GM23338 (cell line): ENCODE measurements at regions not wholly inside any gene's neighbourhood (a gene's known extent, or its start where the extent isn't known, plus 50 kb on each side); places are given as distances from the start of the nearest gene placed in this dataset.

Experiments
- ATAC-seq: fragments of 200-7000 bp; cut with Tn5 transposase; 3 replicates; pipeline ENCODE4 v1.9.1; 2020
- DNase-seq: peaks from one replicate; pipeline ENCODE4 v3.0.0-alpha.2; 2015; ENCODE audit warnings: low spot score
- H2AFZ ChIP-seq: fragments of 200-600 bp; sonication (generic); 2 replicates; pipeline ENCODE4 v1.8.0; 2016; ENCODE audit warnings: antibody characterized with exemption, mild to moderate bottlenecking, moderate library complexity
- H3F3A ChIP-seq: fragments of 200-600 bp; sonication (generic); replicated peaks from 2 replicates; pipeline ENCODE4 v1.8.0; 2017; ENCODE audit warnings: antibody characterized with exemption, mixed run types, low read depth
- H3K27ac ChIP-seq: fragments of 200-600 bp; sonication (generic); 2 replicates; pipeline ENCODE4 v1.6.1; 2016; ENCODE audit warnings: low read depth
- H3K27me3 ChIP-seq: fragments of 200-600 bp; sonication (generic); 2 replicates; pipeline ENCODE4 v1.8.0; 2016; ENCODE audit warnings: mild to moderate bottlenecking, mixed run types, moderate library complexity; ENCODE audit not compliant: insufficient read depth
- H3K36me3 ChIP-seq: fragments of 200-600 bp; sonication (generic); 2 replicates; pipeline ENCODE4 v1.8.0; 2016; ENCODE audit warnings: mild to moderate bottlenecking; ENCODE audit not compliant: insufficient read depth
- H3K4me1 ChIP-seq: fragments of 200-600 bp; sonication (generic); 2 replicates; pipeline ENCODE4 v1.8.0; 2016; ENCODE audit warnings: mild to moderate bottlenecking, moderate library complexity; ENCODE audit not compliant: insufficient read depth
- H3K4me2 ChIP-seq: fragments of 200-600 bp; sonication (generic); 2 replicates; pipeline ENCODE4 v1.7.1; 2017; ENCODE audit warnings: mixed run types
- H3K4me3 ChIP-seq: fragments of 200-600 bp; sonication (generic); 2 replicates; pipeline ENCODE4 v1.6.1; 2016; ENCODE audit warnings: mixed run types
- H3K79me2 ChIP-seq: fragments of 200-600 bp; sonication (generic); replicated peaks from 2 replicates; pipeline ENCODE4 v1.8.0; 2017; ENCODE audit warnings: mild to moderate bottlenecking; ENCODE audit not compliant: insufficient read depth
- H3K9me2 ChIP-seq: fragments of 200-600 bp; sonication (generic); 2 replicates; pipeline ENCODE4 v1.8.0; 2017; ENCODE audit not compliant: insufficient read depth
- H4K20me1 ChIP-seq: fragments of 200-600 bp; sonication (generic); replicated peaks from 2 replicates; pipeline ENCODE4 v1.8.0; 2017; ENCODE audit warnings: mild to moderate bottlenecking; ENCODE audit not compliant: insufficient read depth
- H3K27ac Mint-ChIP-seq: 2 replicates; pipeline ENCODE4 v1.8.0; 2020; ENCODE audit warnings: inconsistent platforms, mild to moderate bottlenecking, moderate library complexity, mixed read lengths
- H3K27me3 Mint-ChIP-seq: 3 replicates; pipeline ENCODE4 v1.8.0; 2022; ENCODE audit warnings: low read depth, mild to moderate bottlenecking, moderate library complexity, mixed read lengths, inconsistent platforms; ENCODE audit not compliant: insufficient read depth, poor library complexity
- H3K36me3 Mint-ChIP-seq: 3 replicates; pipeline ENCODE4 v1.8.0; 2021; ENCODE audit warnings: low read depth, mild to moderate bottlenecking, inconsistent platforms, moderate library complexity, mixed read lengths
- H3K4me1 Mint-ChIP-seq: 3 replicates; pipeline ENCODE4 v1.8.0; 2020; ENCODE audit warnings: mild to moderate bottlenecking, inconsistent platforms, mixed read lengths
- H3K4me3 Mint-ChIP-seq: 3 replicates; pipeline ENCODE4 v1.8.0; 2021; ENCODE audit warnings: moderate library complexity, mild to moderate bottlenecking, inconsistent platforms, mixed read lengths
- H3K9me3 Mint-ChIP-seq: 3 replicates; pipeline ENCODE4 v1.8.0; 2020; ENCODE audit warnings: moderate library complexity, mild to moderate bottlenecking, inconsistent platforms, mixed read lengths
- CREB1 ChIP-seq: fragments of 250-450 bp; sonication (Bioruptor Pico); IDR thresholded peaks from 2 replicates; pipeline ENCODE4 v1.5.0; 2020; ENCODE audit warnings: low read depth, mild to moderate bottlenecking, moderate library complexity
- CTCF ChIP-seq, 2 experiments: fragments of 200-600 bp in 1 of 2; sonication (generic) in 1 of 2; conservative IDR thresholded peaks; 2 replicates each; pipeline versions ENCODE4 v1.5.1 to v1.6.1; 2016 to 2017; ENCODE audit warnings: antibody characterized with exemption in 2 of 2, low read depth in 2 of 2, mild to moderate bottlenecking in 2 of 2, moderate library complexity in 1 of 2
- ETS1 ChIP-seq: IDR thresholded peaks from 2 replicates; pipeline ENCODE4 v1.6.1; 2016; ENCODE audit warnings: antibody characterized with exemption
- EZH2 ChIP-seq: fragments of 200-600 bp; sonication (generic); IDR thresholded peaks from one replicate; pipeline ENCODE4 v1.8.0; 2017; ENCODE audit warnings: antibody characterized with exemption, mild to moderate bottlenecking, low read depth; ENCODE audit not compliant: unreplicated experiment
- EZH2phosphoT487 ChIP-seq: fragments of 200-600 bp; sonication (generic); IDR thresholded peaks from one replicate; pipeline ENCODE4 v1.8.1; 2018; ENCODE audit warnings: antibody characterized with exemption; ENCODE audit not compliant: unreplicated experiment
- JUNB ChIP-seq: IDR thresholded peaks from one replicate; pipeline ENCODE4 v1.6.1; 2016; ENCODE audit warnings: antibody characterized with exemption; ENCODE audit not compliant: unreplicated experiment
- NANOG ChIP-seq: IDR thresholded peaks from 2 replicates; pipeline ENCODE4 v1.6.1; 2016; ENCODE audit warnings: antibody characterized with exemption, borderline replicate concordance
- REST ChIP-seq: IDR thresholded peaks from one replicate; pipeline ENCODE4 v1.6.1; 2018; ENCODE audit warnings: antibody characterized with exemption; ENCODE audit not compliant: unreplicated experiment
- STAT1 ChIP-seq: IDR thresholded peaks from one replicate; pipeline ENCODE4 v1.6.1; 2016; ENCODE audit warnings: antibody characterized with exemption; ENCODE audit not compliant: unreplicated experiment
- ZNF114 ChIP-seq: fragments of 250-450 bp; sonication (Bioruptor Pico); IDR thresholded peaks from 2 replicates; pipeline ENCODE4 v1.5.0; 2020; ENCODE audit warnings: mild to moderate bottlenecking, moderate library complexity
- ZNF331 ChIP-seq: fragments of 250-450 bp; sonication (Bioruptor Pico); IDR thresholded peaks from 2 replicates; pipeline ENCODE4 v1.5.0; 2020; ENCODE audit warnings: low read depth, mild to moderate bottlenecking, moderate library complexity

GRCh38 chr1:54464031-54464476, 57.9 kb upstream of the SSBP3 start:
- DNase-seq: no peak
- H3K9me3 Mint-ChIP-seq: 0 out of 3 replicates have a peak, but pooled peaks cover under 1% of the 10 kb centered on the region
- H3K27ac Mint-ChIP-seq: no peak overlapping the region
- H3K4me3 Mint-ChIP-seq: no peak overlapping the region
- H3K27me3 Mint-ChIP-seq: peaks cover 18% of the 10 kb centered on the region
- peaks cover 4% of the 10 kb centered on the region; the same call in 1 of the 3 replicates for H3K36me3 Mint-ChIP-seq
- Histone ChIP-seq H3K4me2 (peak overlapping the region; percentile 49; the same call in 1 of the 2 replicates), H3K9me2 (peaks cover 10% of the 10 kb centered on the region; the same call in 1 of the 2 replicates), H3K27ac (no peak overlapping the region), H3K4me3 (no peak overlapping the region), H3K36me3 (no peaks in the 10 kb centered on the region), H3F3A (no peaks in the 10 kb centered on the region; the same call in 1 of the 2 replicates), H3K79me2 (no peaks in the 10 kb centered on the region), H4K20me1 (no peaks in the 10 kb centered on the region), H2AFZ (peak overlapping the region; percentile 78; the same call in 1 of the 2 replicates), H3K27me3 (no peaks in the 10 kb centered on the region), H3K4me1 (peaks cover 55% of the 10 kb centered on the region)
- H3K4me1 Mint-ChIP-seq: peaks cover 58% of the 10 kb centered on the region
- TF ChIP-seq ETS1: no peak
- TF ChIP-seq CTCF (conservative IDR thresholded peaks at IDR 0.05; ENCODE audit: low read depth in 2 of 2): no peak
- TF ChIP-seq CREB1 (CRISPR knock-in tag): no peak
- no peak for TF ChIP-seq JUNB
- no peak for TF ChIP-seq ZNF114 (CRISPR knock-in tag)
- no peak for TF ChIP-seq STAT1
- no peak for TF ChIP-seq ZNF331
- no peak for TF ChIP-seq EZH2
- no peak for TF ChIP-seq REST
- no peak for TF ChIP-seq NANOG
- no peak for TF ChIP-seq EZH2phosphoT487
- ATAC-seq: no peak
